Activated B cell treated with CpG ODN at 0.5 μM for 24 hours (primary cell): ENCODE measurements at regions not wholly inside any gene's neighbourhood (a gene's known extent, or its start where the extent isn't known, plus 50 kb on each side); places are given as distances from the start of the nearest gene placed in this dataset.

Experiments
- ATAC-seq: fragments of 200-7000 bp; cut with Tn5 transposase; one replicate; pipeline ENCODE4 v1.10.0; 2021; ENCODE audit warnings: low read depth, mild to moderate bottlenecking, moderate library complexity
- CTCF ChIA-PET: fragments of 350-600 bp; sonication (Branson Sonifier 250); formaldehyde crosslinking; loops from one replicate; lab custom pipeline; 2021; ENCODE audit warnings: antibody characterized with exemption; lab: Charles Lee
- POLR2A ChIA-PET: fragments of 350-600 bp; sonication (Branson Sonifier 250); formaldehyde crosslinking; loops from one replicate; lab custom pipeline; 2021; ENCODE audit warnings: antibody characterized with exemption; lab: Charles Lee
- DNase-seq: peaks from one replicate; pipeline ENCODE4 v3.0.0; 2022
- H3K27ac Mint-ChIP-seq: one replicate; pipeline ENCODE4 v1.8.0; 2020; ENCODE audit warnings: mixed read lengths
- H3K27me3 Mint-ChIP-seq: one replicate; pipeline ENCODE4 v1.8.0; 2021; ENCODE audit warnings: mixed read lengths
- H3K36me3 Mint-ChIP-seq: one replicate; pipeline ENCODE4 v1.8.0; 2021; ENCODE audit warnings: low read depth, mixed read lengths
- H3K4me1 Mint-ChIP-seq: one replicate; pipeline ENCODE4 v1.8.0; 2021; ENCODE audit warnings: mixed read lengths
- H3K4me3 Mint-ChIP-seq: one replicate; pipeline ENCODE4 v1.8.0; 2020; ENCODE audit warnings: mild to moderate bottlenecking, mixed read lengths
- H3K9me3 Mint-ChIP-seq: one replicate; pipeline ENCODE4 v1.8.0; 2020; ENCODE audit warnings: mixed read lengths
- intact Hi-C: fragments of 100-400 bp; cut with micrococcal nuclease; formaldehyde crosslinking; loops from one replicate; pipeline ENCODE4 v1.15.1; 2024
- TF ChIP-seq, protein P1 (sequence below): fragments of 200-600 bp; IDR thresholded peaks from one replicate; pipeline ENCODE4 v1.8.0; 2022; ENCODE audit warnings: antibody characterized with exemption, mild to moderate bottlenecking

- Mint-ChIP-seq H3K4me1 (peaks cover 44% of the 10 kb centered on the region), H3K4me3 (no peak overlapping the region), H3K27me3 (no peaks in the 10 kb centered on the region), H3K9me3 (no peaks in the 10 kb centered on the region), H3K27ac (no peak overlapping the region), H3K36me3 (no peaks in the 10 kb centered on the region)
- CTCF ChIA-PET: interaction anchor here (0.9 kb wide), 1 partner anchor 93 kb away, joined by 3 read pairs; no protein-coding TSS in a partner anchor
- TF ChIP-seq, protein P1, sequence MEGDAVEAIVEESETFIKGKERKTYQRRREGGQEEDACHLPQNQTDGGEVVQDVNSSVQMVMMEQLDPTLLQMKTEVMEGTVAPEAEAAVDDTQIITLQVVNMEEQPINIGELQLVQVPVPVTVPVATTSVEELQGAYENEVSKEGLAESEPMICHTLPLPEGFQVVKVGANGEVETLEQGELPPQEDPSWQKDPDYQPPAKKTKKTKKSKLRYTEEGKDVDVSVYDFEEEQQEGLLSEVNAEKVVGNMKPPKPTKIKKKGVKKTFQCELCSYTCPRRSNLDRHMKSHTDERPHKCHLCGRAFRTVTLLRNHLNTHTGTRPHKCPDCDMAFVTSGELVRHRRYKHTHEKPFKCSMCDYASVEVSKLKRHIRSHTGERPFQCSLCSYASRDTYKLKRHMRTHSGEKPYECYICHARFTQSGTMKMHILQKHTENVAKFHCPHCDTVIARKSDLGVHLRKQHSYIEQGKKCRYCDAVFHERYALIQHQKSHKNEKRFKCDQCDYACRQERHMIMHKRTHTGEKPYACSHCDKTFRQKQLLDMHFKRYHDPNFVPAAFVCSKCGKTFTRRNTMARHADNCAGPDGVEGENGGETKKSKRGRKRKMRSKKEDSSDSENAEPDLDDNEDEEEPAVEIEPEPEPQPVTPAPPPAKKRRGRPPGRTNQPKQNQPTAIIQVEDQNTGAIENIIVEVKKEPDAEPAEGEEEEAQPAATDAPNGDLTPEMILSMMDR: no peak
- DNase-seq (no peak), ATAC-seq (peak; percentile 6)
- POLR2A ChIA-PET: interaction anchor here (0.6 to 1.8 kb wide), 5 partner anchors 39 to 92 kb away, joined by 3 to 16 read pairs (median 6); partner anchors contain the start of gene ZNF608
- intact Hi-C loops: no loop called here
Observed at GRCh38 chr5:124655251-124655917, 91.1 kb downstream of the ZNF608 start.

DNA sequence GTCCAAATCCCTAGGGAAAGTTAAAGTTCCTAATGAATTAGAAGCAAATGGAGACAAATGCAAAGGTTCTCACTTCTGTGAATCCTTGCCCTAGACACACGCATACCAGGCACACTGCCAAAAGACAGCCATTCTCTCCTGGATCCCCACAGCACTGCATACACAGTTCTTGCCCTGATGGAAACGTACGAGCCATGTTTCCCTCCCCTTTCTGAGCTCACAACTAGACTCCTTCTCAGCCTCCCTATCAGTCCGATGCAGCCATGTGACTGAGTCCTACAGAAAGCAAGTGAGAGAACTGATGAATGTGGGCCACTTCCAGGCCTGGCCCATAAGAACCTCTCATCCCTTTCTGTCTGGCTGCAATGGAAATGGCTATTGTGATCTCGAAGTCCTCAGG is 92.0 kb downstream of the ZNF608 start:
- Mint-ChIP-seq H3K4me1 (peaks cover 44% of the 10 kb centered on the region), H3K4me3 (no peak overlapping the region), H3K36me3 (no peaks in the 10 kb centered on the region), H3K9me3 (no peaks in the 10 kb centered on the region), H3K27ac (no peak overlapping the region), H3K27me3 (no peaks in the 10 kb centered on the region)
- DNase-seq (no peak), ATAC-seq (no peak)
- CTCF ChIA-PET: interaction anchor here (0.9 kb wide), 1 partner anchor 91 kb away, joined by 3 read pairs; no protein-coding TSS in a partner anchor
- TF ChIP-seq, protein P1: no peak
- POLR2A ChIA-PET: no interaction called here
- intact Hi-C loops: loop anchor here (5.0 kb wide), 1 partner anchor 1183 kb away; no protein-coding TSS in a partner anchor

DNA sequence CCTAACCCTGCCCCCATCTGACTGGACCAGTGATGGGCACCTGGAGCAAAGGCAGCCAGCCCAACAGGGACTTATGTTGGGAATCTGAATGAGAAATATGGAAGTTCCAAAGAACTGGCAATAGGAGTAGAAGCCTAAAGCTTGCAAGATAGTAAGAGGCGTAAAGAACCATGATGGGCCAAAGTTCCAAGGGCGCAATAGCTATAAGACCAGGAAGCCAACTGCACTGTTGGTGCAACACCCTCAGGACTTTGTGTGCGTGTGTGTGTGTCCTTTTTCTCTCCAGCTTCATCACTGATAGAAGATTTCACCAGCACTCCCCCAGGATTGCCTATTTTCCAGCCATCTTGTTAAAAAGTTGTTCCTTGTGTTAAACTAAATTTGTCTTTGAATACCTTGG is 92.8 kb downstream of the ZNF608 start:
- intact Hi-C loops: loop anchor here (5.0 kb wide), 1 partner anchor 1184 kb away; no protein-coding TSS in a partner anchor
- H3K9me3 Mint-ChIP-seq: no peaks in the 10 kb centered on the region
- H3K36me3 Mint-ChIP-seq: peaks cover under 1% of the 10 kb centered on the region
- H3K4me3 Mint-ChIP-seq: no peak overlapping the region
- no peak overlapping the region for H3K27ac Mint-ChIP-seq
- no peak for ATAC-seq
- DNase-seq: no peak
- H3K27me3 Mint-ChIP-seq: no peaks in the 10 kb centered on the region
- peaks cover 44% of the 10 kb centered on the region for H3K4me1 Mint-ChIP-seq
- CTCF ChIA-PET: interaction anchor here (0.9 kb wide), 1 partner anchor 92 kb away, joined by 3 read pairs; no protein-coding TSS in a partner anchor
- TF ChIP-seq, protein P1: no peak
- POLR2A ChIA-PET: interaction anchor here (1.4 to 3.5 kb wide), 3 partner anchors 64 to 94 kb away, joined by 3 to 26 read pairs (median 7); partner anchors contain the start of gene ZNF608

- H3K27me3 Mint-ChIP-seq: no peaks in the 10 kb centered on the region
- DNase-seq: no peak
- no peak for ATAC-seq
- TF ChIP-seq, protein P1: no peak
- H3K4me3 Mint-ChIP-seq: no peak overlapping the region
- POLR2A ChIA-PET: interaction anchor here (0.6 to 5.5 kb wide), 6 partner anchors 49 to 534 kb away, joined by 3 to 36 read pairs (median 6); partner anchors contain the start of gene ZNF608
- no peak overlapping the region for H3K27ac Mint-ChIP-seq
- CTCF ChIA-PET: interaction anchor here (2.6 kb wide), 1 partner anchor 95 kb away, joined by 10 read pairs; no protein-coding TSS in a partner anchor
- H3K36me3 Mint-ChIP-seq: peaks cover 4% of the 10 kb centered on the region
- intact Hi-C loops: loop anchor here (5.0 kb wide), 1 partner anchor 1184 kb away; no protein-coding TSS in a partner anchor
- peaks cover 46% of the 10 kb centered on the region for H3K4me1 Mint-ChIP-seq
- no peaks in the 10 kb centered on the region for H3K9me3 Mint-ChIP-seq
Observed at GRCh38 chr5:124652892-124653441, 93.5 kb downstream of the ZNF608 start.

DNA sequence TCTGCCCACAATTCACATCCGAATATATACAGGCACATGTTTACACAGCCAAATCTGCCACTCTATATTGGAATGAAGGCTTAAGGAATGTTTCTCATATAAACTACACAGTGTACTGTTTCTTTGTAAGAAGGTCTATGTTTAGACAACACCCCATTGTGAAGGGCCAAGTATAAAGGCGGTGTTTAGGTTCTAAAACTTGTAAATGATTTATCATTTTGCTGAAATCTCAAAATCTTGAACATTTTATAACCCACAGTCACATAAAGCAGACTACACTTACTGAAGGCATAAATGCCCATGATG is 94.0 kb downstream of the ZNF608 start:
- H3K27ac Mint-ChIP-seq: peak overlapping the region; percentile 72
- intact Hi-C loops: loop anchor here (5.0 kb wide), 1 partner anchor 1185 kb away; no protein-coding TSS in a partner anchor
- H3K9me3 Mint-ChIP-seq: no peaks in the 10 kb centered on the region
- POLR2A ChIA-PET: interaction anchor here (0.5 to 5.5 kb wide), 8 partner anchors 49 to 534 kb away, joined by 3 to 36 read pairs (median 7); partner anchors contain the start of gene ZNF608
- peaks cover 7% of the 10 kb centered on the region for H3K36me3 Mint-ChIP-seq
- DNase-seq (no peak), ATAC-seq (no peak)
- CTCF ChIA-PET: interaction anchor here (2.6 kb wide), 1 partner anchor 96 kb away, joined by 10 read pairs; no protein-coding TSS in a partner anchor
- no peaks in the 10 kb centered on the region for H3K27me3 Mint-ChIP-seq
- H3K4me1 Mint-ChIP-seq: peaks cover 49% of the 10 kb centered on the region
- peak overlapping the region; percentile 84 for H3K4me3 Mint-ChIP-seq
- TF ChIP-seq, protein P1: no peak
